SK-N-SH treated with all-trans-retinoic acid at 6 μM for 48 hours (cell line): ENCODE measurements at regions not wholly inside any gene's neighbourhood (a gene's known extent, or its start where the extent isn't known, plus 50 kb on each side); places are given as distances from the start of the nearest gene placed in this dataset.

Source experiments
- CSDC2 ChIP-seq: fragments of 250-450 bp; sonication (Bioruptor Pico); IDR thresholded peaks from 2 replicates; pipeline ENCODE4 v1.5.0; 2020; ENCODE audit warnings: mild to moderate bottlenecking, moderate library complexity
- ESRRG ChIP-seq: fragments of 250-450 bp; sonication (Bioruptor Pico); IDR thresholded peaks from 2 replicates; pipeline ENCODE4 v1.6.1; 2021; ENCODE audit warnings: mild to moderate bottlenecking
- RARB ChIP-seq: fragments of 250-450 bp; sonication (Bioruptor Pico); IDR thresholded peaks from 2 replicates; pipeline ENCODE4 v1.8.0; 2021; ENCODE audit warnings: mild to moderate bottlenecking, moderate library complexity
- SNAI2 ChIP-seq: fragments of 250-450 bp; sonication (Bioruptor Pico); IDR thresholded peaks from 2 replicates; pipeline ENCODE4 v1.5.0; 2020; ENCODE audit warnings: mild to moderate bottlenecking, moderate library complexity
- ZFP3 ChIP-seq: fragments of 250-450 bp; sonication (Bioruptor Pico); IDR thresholded peaks from 2 replicates; pipeline ENCODE4 v1.5.0; 2020; ENCODE audit warnings: mild to moderate bottlenecking, moderate library complexity
- ZFP30 ChIP-seq: fragments of 450-650 bp; formaldehyde crosslinking; IDR thresholded peaks from 2 replicates; pipeline ENCODE4 v1.5.0; 2022; ENCODE audit warnings: mild to moderate bottlenecking, moderate library complexity
- TF ChIP-seq, protein P1 (sequence below): fragments of 250-450 bp; sonication (Bioruptor Pico); IDR thresholded peaks from 2 replicates; pipeline ENCODE4 v1.8.0; 2020; ENCODE audit warnings: mild to moderate bottlenecking, moderate library complexity, borderline replicate concordance
- TF ChIP-seq, protein P2 (sequence below): fragments of 250-450 bp; sonication (Bioruptor Pico); IDR thresholded peaks from 2 replicates; pipeline ENCODE4 v1.5.0; 2020; ENCODE audit warnings: mild to moderate bottlenecking, moderate library complexity

GRCh38 chr13:106426909-106427308 is 108.6 kb downstream of the EFNB2 start:
- TF ChIP-seq, protein P1, sequence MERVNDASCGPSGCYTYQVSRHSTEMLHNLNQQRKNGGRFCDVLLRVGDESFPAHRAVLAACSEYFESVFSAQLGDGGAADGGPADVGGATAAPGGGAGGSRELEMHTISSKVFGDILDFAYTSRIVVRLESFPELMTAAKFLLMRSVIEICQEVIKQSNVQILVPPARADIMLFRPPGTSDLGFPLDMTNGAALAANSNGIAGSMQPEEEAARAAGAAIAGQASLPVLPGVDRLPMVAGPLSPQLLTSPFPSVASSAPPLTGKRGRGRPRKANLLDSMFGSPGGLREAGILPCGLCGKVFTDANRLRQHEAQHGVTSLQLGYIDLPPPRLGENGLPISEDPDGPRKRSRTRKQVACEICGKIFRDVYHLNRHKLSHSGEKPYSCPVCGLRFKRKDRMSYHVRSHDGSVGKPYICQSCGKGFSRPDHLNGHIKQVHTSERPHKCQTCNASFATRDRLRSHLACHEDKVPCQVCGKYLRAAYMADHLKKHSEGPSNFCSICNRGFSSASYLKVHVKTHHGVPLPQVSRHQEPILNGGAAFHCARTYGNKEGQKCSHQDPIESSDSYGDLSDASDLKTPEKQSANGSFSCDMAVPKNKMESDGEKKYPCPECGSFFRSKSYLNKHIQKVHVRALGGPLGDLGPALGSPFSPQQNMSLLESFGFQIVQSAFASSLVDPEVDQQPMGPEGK (CRISPR knock-in tag): no peak
- TF ChIP-seq ZFP3 (CRISPR knock-in tag) (no peak), RARB (no peak), ESRRG (no peak), ZFP30 (CRISPR knock-in tag) (no peak), SNAI2 (CRISPR knock-in tag) (no peak), CSDC2 (CRISPR knock-in tag) (no peak)
- TF ChIP-seq, protein P2, sequence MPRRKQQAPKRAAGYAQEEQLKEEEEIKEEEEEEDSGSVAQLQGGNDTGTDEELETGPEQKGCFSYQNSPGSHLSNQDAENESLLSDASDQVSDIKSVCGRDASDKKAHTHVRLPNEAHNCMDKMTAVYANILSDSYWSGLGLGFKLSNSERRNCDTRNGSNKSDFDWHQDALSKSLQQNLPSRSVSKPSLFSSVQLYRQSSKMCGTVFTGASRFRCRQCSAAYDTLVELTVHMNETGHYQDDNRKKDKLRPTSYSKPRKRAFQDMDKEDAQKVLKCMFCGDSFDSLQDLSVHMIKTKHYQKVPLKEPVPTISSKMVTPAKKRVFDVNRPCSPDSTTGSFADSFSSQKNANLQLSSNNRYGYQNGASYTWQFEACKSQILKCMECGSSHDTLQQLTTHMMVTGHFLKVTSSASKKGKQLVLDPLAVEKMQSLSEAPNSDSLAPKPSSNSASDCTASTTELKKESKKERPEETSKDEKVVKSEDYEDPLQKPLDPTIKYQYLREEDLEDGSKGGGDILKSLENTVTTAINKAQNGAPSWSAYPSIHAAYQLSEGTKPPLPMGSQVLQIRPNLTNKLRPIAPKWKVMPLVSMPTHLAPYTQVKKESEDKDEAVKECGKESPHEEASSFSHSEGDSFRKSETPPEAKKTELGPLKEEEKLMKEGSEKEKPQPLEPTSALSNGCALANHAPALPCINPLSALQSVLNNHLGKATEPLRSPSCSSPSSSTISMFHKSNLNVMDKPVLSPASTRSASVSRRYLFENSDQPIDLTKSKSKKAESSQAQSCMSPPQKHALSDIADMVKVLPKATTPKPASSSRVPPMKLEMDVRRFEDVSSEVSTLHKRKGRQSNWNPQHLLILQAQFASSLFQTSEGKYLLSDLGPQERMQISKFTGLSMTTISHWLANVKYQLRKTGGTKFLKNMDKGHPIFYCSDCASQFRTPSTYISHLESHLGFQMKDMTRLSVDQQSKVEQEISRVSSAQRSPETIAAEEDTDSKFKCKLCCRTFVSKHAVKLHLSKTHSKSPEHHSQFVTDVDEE (CRISPR knock-in tag): no peak
